Trophoblast cell (in vitro differentiated cells and primary cell): ENCODE measurements at regions not wholly inside any gene's neighbourhood (a gene's known extent, or its start where the extent isn't known, plus 50 kb on each side); places are given as distances from the start of the nearest gene placed in this dataset.

Experiments
- DNase-seq, 2 donors: peaks; one replicate each; pipeline ENCODE4 v3.0.0-alpha.2; 2016
- H2AFZ ChIP-seq: 2 replicates; pipeline ENCODE4 v1.6.1; 2013; ENCODE audit warnings: low read length, moderate library complexity, mild to moderate bottlenecking; ENCODE audit not compliant: insufficient read depth, poor library complexity
- H2AK5ac ChIP-seq: 2 replicates; pipeline ENCODE4 v1.6.1; 2013; ENCODE audit warnings: mild to moderate bottlenecking, low read length
- H2BK120ac ChIP-seq: 2 replicates; pipeline ENCODE4 v1.6.1; 2013; ENCODE audit warnings: low read length, mild to moderate bottlenecking, moderate library complexity; ENCODE audit not compliant: insufficient read depth, poor library complexity
- H2BK12ac ChIP-seq: 2 replicates; pipeline ENCODE4 v1.6.1; 2013; ENCODE audit warnings: mild to moderate bottlenecking, low read length, moderate library complexity
- H2BK5ac ChIP-seq: 2 replicates; pipeline ENCODE4 v1.6.1; 2013; ENCODE audit warnings: low read length, low read depth, moderate library complexity, mild to moderate bottlenecking; ENCODE audit not compliant: poor library complexity
- H3K14ac ChIP-seq: 2 replicates; pipeline ENCODE4 v1.6.1; 2013; ENCODE audit warnings: mild to moderate bottlenecking, low read length
- H3K18ac ChIP-seq: 2 replicates; pipeline ENCODE4 v1.6.1; 2013; ENCODE audit warnings: mild to moderate bottlenecking, low read length
- H3K23ac ChIP-seq: 2 replicates; pipeline ENCODE4 v1.6.1; 2013; ENCODE audit warnings: low read length
- H3K27ac ChIP-seq: 2 replicates; pipeline ENCODE4 v1.5.1; 2013; ENCODE audit warnings: low read depth, mild to moderate bottlenecking, inconsistent platforms, low read length, moderate library complexity
- H3K27me3 ChIP-seq: 2 replicates; pipeline ENCODE4 v1.6.1; 2013; ENCODE audit warnings: inconsistent platforms, mild to moderate bottlenecking, low read length, moderate library complexity; ENCODE audit not compliant: insufficient read depth
- H3K36me3 ChIP-seq, 2 experiments: 1 replicate in 1 of 2; 2 replicates in 1 of 2; pipeline ENCODE4 v1.6.1; 2013; ENCODE audit warnings: low read length in 2 of 2, mild to moderate bottlenecking in 2 of 2, moderate library complexity in 1 of 2; ENCODE audit not compliant: insufficient read depth in 2 of 2, control insufficient read depth in 1 of 2
- H3K4ac ChIP-seq: 2 replicates; pipeline ENCODE4 v1.6.1; 2013; ENCODE audit warnings: low read depth, mild to moderate bottlenecking, low read length, moderate library complexity
- H3K4me1 ChIP-seq, 2 experiments: 1 replicate in 1 of 2; 2 replicates in 1 of 2; pipeline ENCODE4 v1.6.1; 2013; ENCODE audit warnings: low read length in 2 of 2, mild to moderate bottlenecking in 2 of 2, moderate library complexity in 1 of 2; ENCODE audit not compliant: insufficient read depth in 2 of 2, control insufficient read depth in 1 of 2
- H3K4me2 ChIP-seq: 2 replicates; pipeline ENCODE4 v1.6.1; 2013; ENCODE audit warnings: inconsistent platforms, mild to moderate bottlenecking, low read length, moderate library complexity
- H3K4me3 ChIP-seq: 2 replicates; pipeline ENCODE4 v1.5.1; 2013; ENCODE audit warnings: mild to moderate bottlenecking, low read depth, low read length, inconsistent platforms
- H3K79me1 ChIP-seq: one replicate; pipeline ENCODE4 v1.6.1; 2013; ENCODE audit warnings: low read length
- H3K79me2 ChIP-seq: 2 replicates; pipeline ENCODE4 v1.6.1; 2013; ENCODE audit warnings: low read length, mild to moderate bottlenecking; ENCODE audit not compliant: control insufficient read depth, insufficient read depth, poor library complexity
- H3K9ac ChIP-seq: 2 replicates; pipeline ENCODE4 v1.6.1; 2013; ENCODE audit warnings: mild to moderate bottlenecking, low read length
- H3K9me3 ChIP-seq: 2 replicates; pipeline ENCODE4 v1.6.1; 2013; ENCODE audit warnings: low read depth, mild to moderate bottlenecking, control low read depth, inconsistent platforms, low read length; ENCODE audit not compliant: insufficient read depth
- H4K12ac ChIP-seq: 2 replicates; pipeline ENCODE4 v1.6.1; 2013; ENCODE audit warnings: low read depth, mild to moderate bottlenecking, low read length, moderate library complexity
- H4K8ac ChIP-seq: 2 replicates; pipeline ENCODE4 v1.6.1; 2013; ENCODE audit warnings: low read depth, mild to moderate bottlenecking, low read length, moderate library complexity
- H4K91ac ChIP-seq: one replicate; pipeline ENCODE4 v1.6.1; 2013; ENCODE audit warnings: low read depth, mild to moderate bottlenecking, low read length, moderate library complexity
- WGBS: extraction: QIAGEN DNeasy Blood & Tissue Kit; methylation state at CpG from one replicate; pipeline ENCODE4 v1.1.7; 2013; ENCODE audit warnings: missing lambda C conversion rate; ENCODE audit not compliant: insufficient read length, insufficient coverage; ENCODE audit errors: extremely low coverage; 5-methylcytosine and 5-hydroxymethylcytosine counted together

- Histone ChIP-seq H3K27me3 (no peaks in the 10 kb centered on the region), H2BK5ac (no peak overlapping the region), H3K18ac (no peak overlapping the region), H4K12ac (no peak overlapping the region), H3K4me2 (no peak overlapping the region), H3K79me2 (no peaks in the 10 kb centered on the region), H4K91ac (no peak overlapping the region), H3K4ac (no peak overlapping the region), H2BK12ac (no peak overlapping the region), H3K4me1 (no peaks in the 10 kb centered on the region), H3K23ac (no peak overlapping the region), H2BK120ac (no peak overlapping the region), H3K14ac (no peak overlapping the region), H3K36me3 (no peaks in the 10 kb centered on the region), H3K4me3 (no peak overlapping the region), H3K9me3 (peaks cover 3% of the 10 kb centered on the region), H2AK5ac (no peak overlapping the region), H3K27ac (no peak overlapping the region), H3K79me1 (no peaks in the 10 kb centered on the region), H4K8ac (no peak overlapping the region), H2AFZ (no peak overlapping the region), H3K9ac (no peak overlapping the region)
- WGBS: no CpG with 5 or more reads among the region's 4 CpGs
- DNase-seq: no peak
Observed at GRCh38 chr2:117674172-117674571, 140.3 kb upstream of the DDX18 start.

GRCh38 chr2:117679952-117680351, 134.5 kb upstream of the DDX18 start:
- Histone ChIP-seq H3K79me1 (no peaks in the 10 kb centered on the region), H3K4me2 (no peak overlapping the region), H3K4ac (no peak overlapping the region), H2BK5ac (no peak overlapping the region), H2BK12ac (no peak overlapping the region), H3K18ac (no peak overlapping the region), H3K9ac (no peak overlapping the region), H3K27ac (no peak overlapping the region), H3K27me3 (no peaks in the 10 kb centered on the region), H2AFZ (no peak overlapping the region), H3K4me1 (no peaks in the 10 kb centered on the region), H4K12ac (no peak overlapping the region), H4K8ac (no peak overlapping the region), H2BK120ac (no peak overlapping the region), H4K91ac (no peak overlapping the region), H3K36me3 (no peaks in the 10 kb centered on the region), H3K4me3 (no peak overlapping the region), H3K79me2 (no peaks in the 10 kb centered on the region), H3K23ac (no peak overlapping the region), H3K14ac (no peak overlapping the region), H3K9me3 (no peaks in the 10 kb centered on the region), H2AK5ac (no peak overlapping the region)
- no CpG with 5 or more reads among the region's 1 CpG for WGBS
- no peak for DNase-seq

GRCh38 chr2:117684919-117685318, 129.6 kb upstream of the DDX18 start:
- no peaks in the 10 kb centered on the region for H3K36me3 ChIP-seq
- H4K8ac ChIP-seq: no peak overlapping the region
- no peak overlapping the region for H3K9ac ChIP-seq
- no peak overlapping the region for H3K4ac ChIP-seq
- no peak overlapping the region for H2AFZ ChIP-seq
- H2BK12ac ChIP-seq: no peak overlapping the region
- H4K91ac ChIP-seq: no peak overlapping the region
- H3K14ac ChIP-seq: no peak overlapping the region
- no peak overlapping the region for H3K27ac ChIP-seq
- H3K4me2 ChIP-seq: no peak overlapping the region
- no peaks in the 10 kb centered on the region for H3K27me3 ChIP-seq
- H2BK5ac ChIP-seq: no peak overlapping the region
- no CpG with 5 or more reads among the region's 2 CpGs for WGBS
- no peak overlapping the region for H3K23ac ChIP-seq
- no peaks in the 10 kb centered on the region for H3K79me1 ChIP-seq
- DNase-seq: no peak
- H2BK120ac ChIP-seq: no peak overlapping the region
- no peaks in the 10 kb centered on the region for H3K79me2 ChIP-seq
- H3K9me3 ChIP-seq: no peaks in the 10 kb centered on the region
- no peak overlapping the region for H4K12ac ChIP-seq
- H3K4me3 ChIP-seq: no peak overlapping the region
- no peak overlapping the region for H2AK5ac ChIP-seq
- no peaks in the 10 kb centered on the region for H3K4me1 ChIP-seq
- H3K18ac ChIP-seq: no peak overlapping the region

- no peak overlapping the region for H2BK120ac ChIP-seq
Observed at GRCh38 chr2:117686699-117687098, 127.8 kb upstream of the DDX18 start.

More at GRCh38 chr2:117686699-117687098, 127.8 kb upstream of the DDX18 start:
- Histone ChIP-seq H3K23ac (no peak overlapping the region), H3K14ac (no peak overlapping the region), H4K12ac (no peak overlapping the region), H3K18ac (no peak overlapping the region), H2AFZ (no peak overlapping the region), H2AK5ac (no peak overlapping the region), H3K4me3 (no peak overlapping the region), H3K4me1 (no peaks in the 10 kb centered on the region), H3K79me1 (no peaks in the 10 kb centered on the region), H3K27ac (no peak overlapping the region), H3K4me2 (no peak overlapping the region), H3K9ac (no peak overlapping the region), H3K4ac (no peak overlapping the region), H2BK5ac (no peak overlapping the region), H3K79me2 (no peaks in the 10 kb centered on the region), H3K36me3 (no peaks in the 10 kb centered on the region), H3K27me3 (no peaks in the 10 kb centered on the region), H4K8ac (no peak overlapping the region), H2BK12ac (no peak overlapping the region), H4K91ac (no peak overlapping the region), H3K9me3 (no peaks in the 10 kb centered on the region)
- DNase-seq: no peak
- WGBS: no CpG with 5 or more reads among the region's 1 CpG
